Osteoblast (primary cell): ENCODE measurements at regions not wholly inside any gene's neighbourhood (a gene's known extent, or its start where the extent isn't known, plus 50 kb on each side); places are given as distances from the start of the nearest gene placed in this dataset.

Experiments
- DNase-seq: peaks from one replicate; pipeline ENCODE4 v3.0.0; 2011; ENCODE audit warnings: low spot score, mixed read lengths; ENCODE audit not compliant: insufficient read length; ENCODE audit errors: missing footprints
- H2AFZ ChIP-seq: 2 replicates; pipeline ENCODE4 v1.6.0; 2011; ENCODE audit warnings: mild to moderate bottlenecking, low read length
- H3K27ac ChIP-seq: 2 replicates; pipeline ENCODE4 v1.5.1; 2011; ENCODE audit warnings: mild to moderate bottlenecking, low read depth, low read length, moderate library complexity
- H3K27me3 ChIP-seq: 2 replicates; pipeline ENCODE4 v1.6.0; 2012; ENCODE audit warnings: mild to moderate bottlenecking, control low read depth, inconsistent platforms, low read length, moderate library complexity; ENCODE audit not compliant: insufficient read depth
- H3K36me3 ChIP-seq: 2 replicates; pipeline ENCODE4 v1.5.1; 2011; ENCODE audit warnings: mild to moderate bottlenecking, low read length, control low read depth, moderate library complexity; ENCODE audit not compliant: insufficient read depth
- H3K4me1 ChIP-seq: 2 replicates; pipeline ENCODE4 v1.5.1; 2011; ENCODE audit warnings: mild to moderate bottlenecking, low read length, control low read depth, moderate library complexity; ENCODE audit not compliant: insufficient read depth
- H3K4me2 ChIP-seq: 2 replicates; pipeline ENCODE4 v1.6.0; 2011; ENCODE audit warnings: mild to moderate bottlenecking, low read length; ENCODE audit not compliant: insufficient read depth
- H3K4me3 ChIP-seq: fragments of 200-600 bp; sonication (generic); 3 replicates; pipeline ENCODE4 v1.5.1; 2012; ENCODE audit warnings: mild to moderate bottlenecking, low read length, inconsistent platforms; ENCODE audit not compliant: insufficient read depth
- H3K79me2 ChIP-seq: 2 replicates; pipeline ENCODE4 v1.6.0; 2012; ENCODE audit warnings: mild to moderate bottlenecking, low read length, control low read depth, inconsistent platforms; ENCODE audit not compliant: insufficient read depth
- H3K9me3 ChIP-seq: 2 replicates; pipeline ENCODE4 v1.5.1; 2011; ENCODE audit warnings: low read depth, low read length, control low read depth
- H4K20me1 ChIP-seq: 2 replicates; pipeline ENCODE4 v1.6.0; 2012; ENCODE audit warnings: mild to moderate bottlenecking, low read length, control low read depth; ENCODE audit not compliant: insufficient read depth
- CTCF ChIP-seq: IDR thresholded peaks from 2 replicates; pipeline ENCODE4 v1.5.1; 2011; ENCODE audit warnings: mild to moderate bottlenecking, low read depth, low read length, moderate library complexity; ENCODE audit errors: extremely low read depth

GRCh38 chr14:38528582-38528981, 272.7 kb upstream of the CLEC14A start:
- H3K79me2 ChIP-seq: no peaks in the 10 kb centered on the region
- no peaks in the 10 kb centered on the region for H3K9me3 ChIP-seq
- H3K4me1 ChIP-seq: no peaks in the 10 kb centered on the region
- no peak for DNase-seq
- no peaks in the 10 kb centered on the region for H3K27me3 ChIP-seq
- no peak overlapping the region for H3K4me2 ChIP-seq
- H2AFZ ChIP-seq: no peak overlapping the region
- no peak overlapping the region for H3K4me3 ChIP-seq
- no peak for TF ChIP-seq CTCF
- H3K36me3 ChIP-seq: no peaks in the 10 kb centered on the region
- H3K27ac ChIP-seq: no peak overlapping the region
- H4K20me1 ChIP-seq: no peaks in the 10 kb centered on the region

GRCh38 chr14:38527502-38527878, 271.6 kb upstream of the CLEC14A start:
- Histone ChIP-seq H3K27ac (no peak overlapping the region), H3K9me3 (no peaks in the 10 kb centered on the region), H4K20me1 (no peaks in the 10 kb centered on the region), H3K4me2 (no peak overlapping the region), H3K4me1 (no peaks in the 10 kb centered on the region), H3K79me2 (no peaks in the 10 kb centered on the region), H2AFZ (no peak overlapping the region), H3K27me3 (no peaks in the 10 kb centered on the region), H3K36me3 (no peaks in the 10 kb centered on the region), H3K4me3 (no peak overlapping the region)
- TF ChIP-seq CTCF: no peak
- DNase-seq: no peak

GRCh38 chr14:38526826-38527501, 271.1 kb upstream of the CLEC14A start:
- Histone ChIP-seq H3K27ac (no peak overlapping the region), H3K27me3 (no peaks in the 10 kb centered on the region), H3K4me2 (no peak overlapping the region), H3K4me1 (no peaks in the 10 kb centered on the region), H3K79me2 (no peaks in the 10 kb centered on the region), H3K4me3 (no peak overlapping the region), H3K36me3 (no peaks in the 10 kb centered on the region), H2AFZ (no peak overlapping the region), H3K9me3 (no peaks in the 10 kb centered on the region), H4K20me1 (no peaks in the 10 kb centered on the region)
- no peak for TF ChIP-seq CTCF
- no peak for DNase-seq

- DNase-seq: no peak
- Histone ChIP-seq H3K27ac (no peak overlapping the region), H3K4me3 (no peak overlapping the region), H3K9me3 (no peaks in the 10 kb centered on the region), H3K79me2 (no peaks in the 10 kb centered on the region), H3K27me3 (no peaks in the 10 kb centered on the region), H3K36me3 (no peaks in the 10 kb centered on the region), H2AFZ (no peak overlapping the region), H4K20me1 (no peaks in the 10 kb centered on the region), H3K4me2 (no peak overlapping the region), H3K4me1 (no peaks in the 10 kb centered on the region)
- TF ChIP-seq CTCF: no peak
Measured at GRCh38 chr14:38524636-38525509, 269.0 kb upstream of the CLEC14A start.
